Activated naive CD4-positive, alpha-beta T cell treated with anti-CD3 and anti-CD28 coated beads, Interleukin-2, amount 50 U/mL, for 72 hours (primary cell): ENCODE measurements at regions not wholly inside any gene's neighbourhood (a gene's known extent, or its start where the extent isn't known, plus 50 kb on each side); places are given as distances from the start of the nearest gene placed in this dataset.
"Not testable (repeated sequence)": the region's sequence is repeated elsewhere in the genome, so short reads cannot be mapped to it uniquely, and the experiment has no call there.

Experiments
- ATAC-seq, 2 donors: fragments of 150-1000 bp; cut with Tn5 transposase; 2 replicates each; pipeline ENCODE4 v1.10.0; 2021; ENCODE audit warnings: mild to moderate bottlenecking in 2 of 2, moderate library complexity in 2 of 2
- DNase-seq, 2 donors: peaks; one replicate each; pipeline ENCODE4 v3.0.0; 2021 to 2022; ENCODE audit warnings: low spot score in 2 of 2
- H3K27ac Mint-ChIP-seq, 2 donors: one replicate each; pipeline ENCODE4 v1.8.0; 2022; ENCODE audit warnings: mild to moderate bottlenecking in 2 of 2, mixed read lengths in 2 of 2
- H3K36me3 Mint-ChIP-seq, 2 donors: one replicate each; pipeline ENCODE4 v1.8.0; 2022; ENCODE audit warnings: mixed read lengths in 2 of 2
- H3K9me3 Mint-ChIP-seq, 2 donors: one replicate each; pipeline ENCODE4 v1.8.0; 2022; ENCODE audit warnings: mixed read lengths in 2 of 2

DNA sequence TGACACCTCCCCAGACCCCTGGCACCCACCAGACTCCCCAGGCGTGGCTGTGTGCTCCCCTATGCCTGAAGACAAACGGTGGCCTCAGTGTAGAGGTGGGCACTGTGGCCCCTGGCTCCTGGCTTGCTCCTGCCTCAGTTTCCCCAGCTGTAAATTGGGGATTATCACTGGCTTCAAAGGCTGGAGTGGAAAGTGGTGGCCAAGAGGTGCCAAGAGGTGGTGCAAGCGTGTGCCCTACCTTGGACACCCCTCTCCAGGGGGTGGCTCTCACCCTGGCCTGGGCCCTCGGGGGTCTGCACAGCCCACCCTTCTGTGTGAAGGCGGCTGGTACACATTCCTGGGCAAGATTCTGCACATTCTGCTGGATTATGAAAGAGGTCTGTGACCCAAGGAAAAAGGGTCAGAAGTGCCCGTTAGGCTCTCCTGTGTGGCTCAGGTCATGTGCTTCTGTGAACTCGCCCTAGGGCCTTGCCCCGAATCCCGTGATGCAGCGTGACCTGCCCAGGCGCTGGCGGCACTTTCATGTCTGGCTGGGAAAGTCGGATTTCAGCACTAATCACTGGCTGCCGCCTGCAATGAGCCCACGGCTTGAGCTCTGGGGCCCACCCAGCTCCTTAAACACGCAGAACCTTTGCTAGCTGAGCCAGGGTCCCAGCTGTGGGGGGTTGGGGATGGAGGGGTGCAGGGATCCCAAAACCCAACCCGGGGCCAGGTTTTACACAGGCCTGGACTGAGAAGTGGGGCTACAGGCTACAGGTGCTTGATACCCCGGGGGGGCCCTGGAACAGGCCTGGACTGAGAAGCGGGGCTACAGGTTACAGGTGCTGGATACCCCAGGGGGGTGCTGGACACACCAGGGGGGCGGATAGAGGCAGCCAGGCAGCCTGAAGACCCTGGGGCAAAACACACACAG, 86.8 kb upstream of the METTL9 start:
- DNase-seq: peak in 1 of 2 donors; percentile 55
- Mint-ChIP-seq H3K27ac (peak overlapping the region; percentile 82 to 97), H3K36me3 (peaks cover 4 to 38% of the 10 kb centered on the region in 2 donors)
- not testable (repeated sequence) for ATAC-seq, H3K9me3 Mint-ChIP-seq

DNA sequence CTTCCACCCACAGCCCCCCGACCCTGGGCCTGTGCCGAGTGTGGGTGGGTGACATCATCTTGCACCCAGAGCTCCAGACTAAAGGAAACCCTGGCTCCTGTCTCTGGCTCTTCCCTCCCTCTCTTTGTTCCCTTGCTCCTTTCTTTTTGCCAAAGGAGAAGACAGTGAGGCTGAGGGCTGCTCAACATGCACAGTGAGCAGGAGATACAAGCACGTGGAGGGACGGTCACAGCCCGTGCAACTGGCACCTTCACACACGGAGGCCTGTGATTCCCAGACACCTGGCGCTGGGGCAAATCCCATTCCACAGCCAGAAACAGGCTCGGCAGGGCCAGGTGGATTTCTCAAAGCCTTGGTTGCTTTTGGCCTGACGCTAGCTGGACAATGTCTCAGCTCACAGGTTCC, 86.0 kb upstream of the METTL9 start:
- ATAC-seq, H3K9me3 Mint-ChIP-seq: not testable (repeated sequence)
- Mint-ChIP-seq H3K27ac (peak overlapping the region; percentile 83 to 97), H3K36me3 (peaks cover 6 to 35% of the 10 kb centered on the region in 2 donors)
- DNase-seq: peak in 1 of 2 donors; percentile 57

DNA sequence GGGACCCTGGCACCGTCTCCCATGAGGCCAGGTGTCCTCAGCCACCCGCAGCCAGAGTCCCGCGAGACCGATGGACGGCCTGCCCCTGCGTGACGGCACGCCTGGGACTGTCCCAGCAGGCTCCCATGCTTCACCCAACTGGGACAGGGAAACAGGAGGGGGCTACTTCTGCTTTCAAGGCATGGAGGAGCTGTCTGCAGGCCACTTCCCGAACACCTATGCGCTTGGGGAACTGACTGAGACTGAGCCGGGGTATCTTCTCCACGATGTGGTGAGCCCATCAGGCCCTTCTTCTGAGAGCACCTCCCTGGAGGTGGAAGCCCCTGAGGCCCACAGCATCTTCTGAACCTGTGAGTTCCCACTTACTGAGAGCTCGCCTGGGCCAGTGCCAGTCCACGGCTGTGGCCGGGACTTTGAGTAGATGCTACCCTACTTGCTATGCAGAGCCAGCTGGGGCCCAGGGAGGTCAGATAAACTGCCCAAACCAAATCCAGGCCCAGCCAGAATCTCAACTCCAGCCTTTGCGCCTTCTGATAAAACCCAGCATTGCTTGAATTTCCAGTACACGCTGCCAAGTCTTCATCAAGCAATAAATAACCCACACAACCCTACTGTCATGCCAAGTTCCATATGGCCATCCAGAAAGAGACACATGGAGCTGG, 85.4 kb upstream of the METTL9 start:
- H3K36me3 Mint-ChIP-seq: peaks cover 11 to 34% of the 10 kb centered on the region in 2 donors

DNA sequence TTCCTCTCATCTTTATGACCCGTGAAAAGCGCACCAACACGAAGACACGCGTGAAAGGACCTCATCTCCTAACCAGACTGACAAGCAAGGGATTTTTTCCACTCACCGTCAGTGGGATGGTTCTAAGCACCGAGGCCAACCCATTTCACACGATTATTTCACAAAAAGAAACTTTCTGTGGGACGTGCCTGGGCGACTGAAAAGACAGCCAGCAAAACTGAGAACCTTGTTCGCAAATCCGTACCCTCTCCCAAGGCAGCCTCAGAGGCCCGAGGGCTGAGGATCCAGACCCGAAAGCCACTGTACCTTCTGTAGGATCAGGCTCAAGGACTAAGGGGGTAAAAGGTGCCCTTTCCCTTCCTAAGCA, 84.9 kb upstream of the METTL9 start:
- H3K9me3 Mint-ChIP-seq, DNase-seq, ATAC-seq: not testable (repeated sequence)
- H3K27ac Mint-ChIP-seq: peak overlapping the region; percentile 83 to 97
- H3K36me3 Mint-ChIP-seq: peaks cover 16 to 37% of the 10 kb centered on the region in 2 donors

More for the DNA sequence above, 85.4 kb upstream of the METTL9 start:
- not testable (repeated sequence) for ATAC-seq, DNase-seq, H3K9me3 Mint-ChIP-seq
- peak overlapping the region; percentile 83 to 97 for H3K27ac Mint-ChIP-seq

DNA sequence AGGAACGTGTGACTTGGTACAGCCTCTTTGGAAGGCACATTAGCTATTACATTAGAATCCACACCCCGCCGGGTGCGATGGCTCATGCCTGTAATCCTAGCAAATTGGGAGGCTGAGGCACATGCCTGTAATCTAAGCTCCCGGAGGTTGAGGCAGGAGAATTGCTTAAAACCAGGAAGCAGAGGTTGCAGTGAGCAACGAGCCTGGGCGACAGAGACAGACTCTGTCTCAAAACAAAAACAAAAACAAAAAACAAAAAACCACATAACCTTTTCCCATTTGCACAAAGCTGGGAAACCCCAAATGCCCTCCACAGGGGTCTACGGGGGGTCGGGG, 82.7 kb upstream of the METTL9 start:
- ATAC-seq, H3K9me3 Mint-ChIP-seq, DNase-seq: not testable (repeated sequence)
- Mint-ChIP-seq H3K36me3 (peaks cover 21 to 36% of the 10 kb centered on the region in 2 donors), H3K27ac (peak overlapping the region in 1 of 2 donors; percentile 99)

DNA sequence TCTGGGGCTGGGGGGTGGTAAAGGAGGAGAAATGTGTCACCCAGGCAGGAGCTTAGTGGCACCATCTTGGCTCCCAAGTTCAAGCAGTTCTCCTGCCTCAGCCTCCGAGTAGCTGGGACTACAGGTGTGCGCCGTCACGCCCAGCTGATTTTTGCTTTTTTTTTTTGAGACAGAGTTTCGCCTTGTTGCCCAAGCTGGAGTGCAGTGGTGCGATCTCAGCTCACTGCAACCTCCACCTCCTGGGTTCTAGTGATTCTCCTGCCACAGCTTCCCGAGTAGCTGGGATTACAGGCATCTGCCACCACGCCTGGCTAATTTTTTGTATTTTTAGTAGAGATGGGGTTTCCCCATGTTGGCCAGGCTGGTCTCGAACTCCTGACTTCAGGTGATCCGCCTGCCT, 82.1 kb upstream of the METTL9 start:
- Mint-ChIP-seq H3K27ac (peak overlapping the region; percentile 90 to 99), H3K36me3 (peaks cover 21 to 33% of the 10 kb centered on the region in 2 donors)
- not testable (repeated sequence) for H3K9me3 Mint-ChIP-seq, ATAC-seq, DNase-seq

DNA sequence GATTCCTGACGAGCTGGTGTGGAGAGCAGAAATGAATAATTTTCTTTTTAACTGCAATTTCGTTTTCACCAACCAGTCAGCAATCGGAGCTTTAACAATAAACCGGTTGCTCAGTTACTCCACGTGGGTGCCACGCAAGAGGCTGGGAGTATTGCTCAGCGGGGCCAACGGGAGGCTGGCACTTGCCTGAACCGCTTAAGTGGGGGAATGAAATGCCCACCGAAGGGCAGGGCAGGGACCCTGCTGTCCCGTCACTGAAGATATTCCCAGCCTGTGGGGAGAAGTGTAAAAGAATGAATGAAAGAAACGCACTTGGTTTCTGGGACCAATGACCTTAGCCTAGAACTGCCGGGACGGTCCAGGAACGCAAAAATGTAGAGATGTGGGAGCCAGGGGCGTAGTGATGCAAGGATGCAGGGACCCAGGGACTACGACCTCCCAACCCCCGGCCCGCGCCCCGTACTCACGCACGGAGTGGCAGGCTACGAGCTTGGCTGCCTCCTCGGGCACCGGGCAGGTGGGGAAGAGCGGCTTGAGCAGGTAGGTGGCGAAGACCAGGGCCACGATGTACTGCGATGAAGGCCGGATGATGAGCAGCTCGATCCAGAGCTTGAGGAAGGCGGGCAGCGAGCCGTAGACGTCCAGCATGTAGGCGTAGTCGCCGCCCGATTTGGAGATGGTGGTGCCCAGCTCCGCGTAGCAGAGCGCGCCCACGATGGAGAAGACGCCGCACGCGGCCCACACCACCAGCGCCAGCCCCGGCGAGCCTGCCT, 79.8 kb upstream of the METTL9 start:
- peak in 1 of 2 donors; percentile 84 for DNase-seq
- Mint-ChIP-seq H3K36me3 (peaks cover 21 to 22% of the 10 kb centered on the region in 2 donors), H3K27ac (peak overlapping the region; percentile 99 to 100)
- peak; percentile 70 for ATAC-seq
- H3K9me3 Mint-ChIP-seq: not testable (repeated sequence)

DNA sequence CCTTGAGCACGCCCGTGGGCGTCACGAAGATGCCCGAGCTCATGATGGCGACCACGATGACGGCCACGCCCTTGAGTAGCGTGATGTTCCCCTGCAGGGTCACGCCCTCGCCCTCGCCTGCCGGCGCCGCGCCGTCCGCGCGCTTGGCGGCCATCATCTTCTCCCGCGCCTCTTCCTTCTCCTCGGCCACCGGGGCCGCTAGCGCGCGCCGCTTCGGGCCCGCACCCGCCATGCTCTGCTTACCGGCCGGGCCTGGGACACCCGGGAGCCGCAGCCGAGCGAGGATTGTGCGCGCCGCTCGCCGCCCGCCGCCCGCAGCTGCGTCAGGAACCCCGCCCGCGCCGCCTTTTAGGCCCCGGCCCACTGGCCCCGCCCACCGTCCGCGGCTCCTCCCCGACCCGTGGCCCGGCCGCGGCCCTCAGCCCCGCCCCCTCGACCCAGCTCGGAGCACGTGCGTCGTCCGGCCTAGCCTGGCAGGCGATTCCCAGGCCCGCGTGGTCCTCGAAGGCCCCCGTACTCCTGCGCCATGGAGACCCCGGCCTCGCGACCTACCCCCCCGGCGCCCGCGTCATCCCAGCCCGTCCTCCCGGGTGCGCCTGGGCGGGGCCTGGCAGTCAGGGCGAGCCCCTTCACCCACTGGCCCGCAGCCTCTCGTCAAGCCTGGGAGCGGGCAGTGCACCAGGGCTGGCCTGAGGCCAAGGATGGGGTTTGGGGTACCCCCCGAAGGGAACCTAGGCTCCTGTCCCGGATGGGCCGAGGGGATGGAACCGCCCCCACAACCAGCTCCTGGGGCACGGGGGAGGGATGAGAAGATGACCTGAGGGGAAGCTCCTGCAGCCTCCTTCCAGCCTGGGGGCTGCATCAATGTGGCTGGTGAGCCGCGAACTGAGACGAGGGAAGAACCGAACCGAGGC, 79.0 kb upstream of the METTL9 start:
- DNase-seq (peak; percentile 97 to 100), ATAC-seq (peak; percentile 57 to 74)
- not testable (repeated sequence) for H3K9me3 Mint-ChIP-seq
- Mint-ChIP-seq H3K36me3 (peaks cover 21% of the 10 kb centered on the region in 2 donors), H3K27ac (peak overlapping the region; percentile 99 to 100)

DNA sequence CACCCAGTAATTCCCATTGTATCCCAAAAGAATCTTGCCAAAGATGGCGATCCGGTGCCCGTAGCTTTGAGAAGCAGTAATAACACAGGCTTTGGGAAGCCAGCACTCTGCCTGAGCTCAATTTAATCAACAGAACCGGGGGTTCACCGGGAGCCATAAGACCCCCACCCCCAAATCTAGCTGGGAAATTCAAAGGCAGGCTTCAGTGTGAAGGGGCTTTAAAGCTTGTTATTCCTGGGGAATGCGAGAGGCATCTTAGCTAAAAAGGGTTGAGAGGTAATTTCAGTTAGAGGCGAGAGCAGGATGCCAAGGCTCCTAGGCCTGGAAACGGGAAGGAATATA, 78.4 kb upstream of the METTL9 start:
- not testable (repeated sequence) for H3K27ac Mint-ChIP-seq, H3K9me3 Mint-ChIP-seq, ATAC-seq, DNase-seq
- H3K36me3 Mint-ChIP-seq: peaks cover 21% of the 10 kb centered on the region in 2 donors

DNA sequence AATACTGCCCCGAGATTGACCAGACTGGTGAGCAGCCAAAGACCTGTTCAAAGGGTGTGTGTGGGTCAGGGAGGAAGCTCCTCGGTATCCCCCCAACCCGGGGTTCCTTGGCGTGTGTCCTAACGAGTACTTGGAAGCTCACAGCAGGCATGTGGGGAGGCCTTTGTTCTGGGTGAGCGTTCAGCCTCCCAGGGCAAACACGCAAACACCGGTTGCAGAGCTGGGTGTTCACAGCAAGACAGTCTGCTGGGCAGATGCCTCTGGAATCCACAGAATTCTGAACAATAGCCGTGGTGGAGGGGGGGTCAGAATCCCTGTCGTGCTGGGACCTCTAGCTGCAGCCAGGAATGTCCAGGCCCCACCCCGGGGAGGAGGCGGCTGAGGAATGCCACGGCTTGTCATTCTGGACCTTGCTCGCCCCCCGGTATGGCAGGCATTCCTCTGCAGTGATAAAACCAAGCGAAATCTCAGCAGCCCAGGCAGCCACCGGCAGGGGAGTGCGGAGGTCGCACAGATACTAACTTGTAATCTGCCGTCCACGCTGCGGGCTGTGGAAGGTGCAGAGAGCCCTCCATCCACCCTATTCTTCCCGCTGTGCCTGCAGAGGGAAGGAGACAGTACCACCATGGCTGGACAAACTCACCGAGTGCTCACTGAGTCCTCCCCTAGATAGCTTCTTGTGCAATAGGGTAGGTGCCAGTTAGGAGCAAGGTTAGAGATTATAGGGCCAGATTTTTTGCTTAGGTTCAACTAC, 77.8 kb upstream of the METTL9 start:
- H3K27ac Mint-ChIP-seq: not testable (repeated sequence)

DNA sequence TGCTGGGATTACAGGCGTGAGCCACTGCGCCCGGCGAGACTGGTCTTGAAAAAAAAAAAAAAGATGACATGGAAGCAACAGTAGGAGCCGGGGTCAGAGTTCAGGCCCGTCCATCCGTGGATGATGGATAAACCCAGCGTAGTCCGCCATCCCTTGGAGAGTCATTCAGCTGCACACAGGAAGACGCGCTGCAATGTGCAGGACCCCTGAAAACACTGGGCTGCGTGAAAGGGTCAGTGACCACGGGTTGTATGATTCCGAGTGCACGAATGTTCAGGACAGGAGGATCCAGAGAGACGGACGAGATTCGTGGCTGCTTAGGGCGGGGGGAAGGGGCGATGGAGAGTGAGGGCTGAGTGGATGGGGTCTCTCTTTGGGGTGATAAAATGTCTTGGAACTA, 76.5 kb upstream of the METTL9 start:
- not testable (repeated sequence) for H3K9me3 Mint-ChIP-seq, ATAC-seq, H3K27ac Mint-ChIP-seq, DNase-seq
- peaks cover 21% of the 10 kb centered on the region in 2 donors for H3K36me3 Mint-ChIP-seq

More for the DNA sequence above, 77.8 kb upstream of the METTL9 start:
- not testable (repeated sequence) for ATAC-seq, DNase-seq, H3K9me3 Mint-ChIP-seq
- peaks cover 21% of the 10 kb centered on the region in 2 donors for H3K36me3 Mint-ChIP-seq

DNA sequence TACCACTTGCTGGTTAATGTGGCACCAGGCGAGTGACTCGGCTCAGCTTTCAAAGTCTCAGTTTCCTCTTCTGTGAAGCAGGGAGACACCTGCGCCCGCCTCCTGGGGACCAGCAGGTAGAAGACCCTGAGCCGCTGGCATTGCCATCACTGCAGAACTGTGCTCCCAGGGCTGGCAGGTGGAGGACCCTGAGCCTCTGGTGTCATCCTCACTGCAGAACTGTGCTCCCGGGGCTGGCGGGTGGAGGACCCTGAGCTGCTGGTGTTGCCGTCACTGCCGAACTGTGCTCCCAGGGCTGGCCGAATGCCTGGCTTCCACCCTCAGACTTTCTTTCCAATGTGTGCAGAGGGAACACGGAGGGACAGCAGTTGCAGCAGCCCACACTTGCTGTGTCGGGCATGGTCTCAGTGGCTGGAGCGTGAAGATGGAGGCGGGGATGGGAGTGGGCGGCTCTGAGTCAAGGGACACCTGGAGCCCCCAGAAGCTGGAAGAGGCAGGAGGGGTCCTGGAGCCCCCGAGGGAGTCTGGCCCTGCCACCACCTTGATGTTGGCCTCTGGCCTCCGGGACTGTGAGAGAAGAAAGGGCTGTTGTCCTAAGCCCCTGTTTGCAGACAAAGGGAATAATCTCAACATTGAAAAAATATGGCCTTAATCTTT, 75.8 kb upstream of the METTL9 start:
- no peak for ATAC-seq
- Mint-ChIP-seq H3K27ac (no peak overlapping the region), H3K9me3 (no peaks in the 10 kb centered on the region), H3K36me3 (peaks cover 14 to 15% of the 10 kb centered on the region in 2 donors)
- DNase-seq: no peak

DNA sequence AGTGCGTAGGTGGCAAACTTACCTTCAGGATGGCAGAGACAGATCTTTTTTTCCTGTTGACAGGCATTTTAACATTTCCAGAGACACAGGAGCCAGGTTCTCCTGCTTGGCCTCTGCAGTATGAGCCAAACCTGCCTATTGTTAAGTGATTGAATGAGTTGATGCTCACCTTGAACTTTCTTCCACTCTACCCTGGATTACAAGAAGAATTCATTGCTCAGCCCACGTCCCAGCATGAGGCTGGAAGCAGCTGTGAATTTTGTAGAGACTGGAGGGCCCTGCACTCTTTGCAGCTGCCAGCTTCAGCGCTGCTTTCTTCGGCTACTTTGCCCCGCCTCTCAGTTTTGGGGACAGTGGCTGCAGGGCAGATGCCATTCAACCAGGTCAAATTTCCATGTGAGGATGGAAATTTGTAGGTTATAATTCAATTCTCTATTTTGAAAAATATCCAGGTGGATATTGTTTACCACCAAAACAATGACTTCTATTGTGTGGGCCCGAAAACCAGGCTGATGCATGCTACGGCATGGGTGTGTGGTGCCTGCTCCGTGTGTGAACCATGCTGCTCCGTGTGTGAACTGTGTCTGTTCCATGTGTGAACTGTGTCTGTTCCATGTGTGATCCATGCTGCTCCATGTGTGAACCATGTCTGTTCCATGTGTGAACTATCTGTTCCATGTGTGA, 75.2 kb upstream of the METTL9 start:
- H3K27ac Mint-ChIP-seq: no peak overlapping the region
- peaks cover 8% of the 10 kb centered on the region in 2 donors for H3K36me3 Mint-ChIP-seq
- no peaks in the 10 kb centered on the region for H3K9me3 Mint-ChIP-seq
- ATAC-seq (no peak), DNase-seq (no peak)

DNA sequence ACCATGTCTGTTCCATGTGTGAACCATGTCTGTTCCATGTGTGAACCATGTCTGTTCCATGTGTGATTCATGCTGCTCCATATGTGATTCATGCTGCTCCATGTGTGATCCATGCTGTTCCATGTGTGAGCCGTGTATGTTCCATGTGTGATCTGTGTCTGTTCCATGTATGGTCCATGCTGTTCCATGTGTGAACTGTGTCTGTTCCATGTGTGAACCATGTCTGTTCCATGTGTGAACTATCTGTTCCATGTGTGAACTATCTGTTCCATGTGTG, 74.7 kb upstream of the METTL9 start:
- not testable (repeated sequence) for H3K9me3 Mint-ChIP-seq, ATAC-seq, DNase-seq, H3K27ac Mint-ChIP-seq, H3K36me3 Mint-ChIP-seq
